C4-2B (cell line): ENCODE measurements at regions not wholly inside any gene's neighbourhood (a gene's known extent, or its start where the extent isn't known, plus 50 kb on each side); places are given as distances from the start of the nearest gene placed in this dataset.

Source experiments
- ZFX ChIP-seq: fragments of 450-650 bp; IDR thresholded peaks from 2 replicates; pipeline ENCODE4 v1.6.1; 2017
- TF ChIP-seq, protein P1 (sequence below): fragments of 450-650 bp; conservative IDR thresholded peaks from 2 replicates; pipeline ENCODE4 v1.5.1; 2017; ENCODE audit warnings: mild to moderate bottlenecking

DNA sequence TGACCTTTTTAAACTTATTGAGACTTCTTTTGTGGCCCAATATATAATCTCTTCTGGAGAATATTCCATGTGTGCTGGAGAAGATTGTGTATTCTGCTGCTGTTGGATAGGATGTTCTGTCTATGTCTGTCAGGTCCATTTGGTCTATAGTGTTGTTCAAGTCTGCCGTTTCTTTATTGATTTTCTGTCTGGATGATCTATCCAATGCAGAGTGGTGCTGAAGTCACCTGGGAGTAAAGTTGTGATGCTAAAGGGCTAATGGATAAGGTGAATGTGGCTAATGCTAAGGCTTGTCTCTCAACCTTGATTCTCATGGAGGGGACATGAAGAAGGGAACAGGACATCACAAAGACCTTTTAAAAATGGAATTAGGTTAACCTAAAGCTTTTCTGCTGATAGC lies 72.0 kb upstream of the AP1S2 start:
- TF ChIP-seq, protein P1, sequence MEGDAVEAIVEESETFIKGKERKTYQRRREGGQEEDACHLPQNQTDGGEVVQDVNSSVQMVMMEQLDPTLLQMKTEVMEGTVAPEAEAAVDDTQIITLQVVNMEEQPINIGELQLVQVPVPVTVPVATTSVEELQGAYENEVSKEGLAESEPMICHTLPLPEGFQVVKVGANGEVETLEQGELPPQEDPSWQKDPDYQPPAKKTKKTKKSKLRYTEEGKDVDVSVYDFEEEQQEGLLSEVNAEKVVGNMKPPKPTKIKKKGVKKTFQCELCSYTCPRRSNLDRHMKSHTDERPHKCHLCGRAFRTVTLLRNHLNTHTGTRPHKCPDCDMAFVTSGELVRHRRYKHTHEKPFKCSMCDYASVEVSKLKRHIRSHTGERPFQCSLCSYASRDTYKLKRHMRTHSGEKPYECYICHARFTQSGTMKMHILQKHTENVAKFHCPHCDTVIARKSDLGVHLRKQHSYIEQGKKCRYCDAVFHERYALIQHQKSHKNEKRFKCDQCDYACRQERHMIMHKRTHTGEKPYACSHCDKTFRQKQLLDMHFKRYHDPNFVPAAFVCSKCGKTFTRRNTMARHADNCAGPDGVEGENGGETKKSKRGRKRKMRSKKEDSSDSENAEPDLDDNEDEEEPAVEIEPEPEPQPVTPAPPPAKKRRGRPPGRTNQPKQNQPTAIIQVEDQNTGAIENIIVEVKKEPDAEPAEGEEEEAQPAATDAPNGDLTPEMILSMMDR: no peak
- no peak for TF ChIP-seq ZFX
